Activated CD8-positive, alpha-beta memory T cell treated with anti-CD3 and anti-CD28 coated beads for 1 hour (primary cell): ENCODE measurements at regions not wholly inside any gene's neighbourhood (a gene's known extent, or its start where the extent isn't known, plus 50 kb on each side); places are given as distances from the start of the nearest gene placed in this dataset.
"Not testable (repeated sequence)": the region's sequence is repeated elsewhere in the genome, so short reads cannot be mapped to it uniquely, and the experiment has no call there.

Experiments
- DNase-seq, 2 donors: peaks; one replicate each; pipeline ENCODE4 v3.0.0-alpha.2; 2020; ENCODE audit warnings: low read depth in 1 of 2; ENCODE audit errors: extremely low read depth in 1 of 2

DNA sequence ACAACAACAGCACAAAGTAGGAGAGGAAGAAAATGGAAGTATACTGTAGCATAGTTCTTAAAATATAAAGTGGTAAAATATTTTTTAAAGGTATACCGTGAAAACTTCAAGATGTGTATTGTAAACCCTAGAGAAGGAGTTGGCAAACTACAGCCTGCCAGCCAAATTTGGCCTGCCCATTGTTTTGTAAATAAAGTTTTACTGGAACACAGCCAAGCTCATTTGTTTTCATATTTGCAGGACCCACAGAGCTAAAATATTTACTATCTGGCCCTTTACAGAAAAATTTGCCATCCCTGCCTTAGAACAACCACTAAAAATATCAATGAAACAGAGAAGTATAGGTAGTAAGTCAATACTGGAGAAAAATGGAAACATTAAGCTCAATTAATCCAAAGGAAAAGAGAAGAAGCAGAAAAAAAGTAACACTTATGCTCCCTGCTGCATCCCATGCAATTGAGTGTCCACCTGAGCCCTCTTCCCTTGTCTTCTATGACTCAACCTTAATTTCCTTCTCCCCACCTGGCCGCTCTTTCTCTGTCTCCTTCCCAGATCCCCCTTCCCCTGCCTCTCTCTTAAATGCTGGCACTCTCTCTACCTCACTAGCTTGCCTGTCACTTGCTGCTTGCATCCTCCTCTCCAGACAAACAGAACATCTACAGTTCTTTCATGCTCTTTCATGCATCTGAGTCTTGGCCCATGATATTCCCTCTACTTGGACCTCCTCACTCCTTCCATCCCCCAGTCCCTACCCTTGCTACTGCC lies 50.6 kb upstream of the FER start:
- no peak for DNase-seq

DNA sequence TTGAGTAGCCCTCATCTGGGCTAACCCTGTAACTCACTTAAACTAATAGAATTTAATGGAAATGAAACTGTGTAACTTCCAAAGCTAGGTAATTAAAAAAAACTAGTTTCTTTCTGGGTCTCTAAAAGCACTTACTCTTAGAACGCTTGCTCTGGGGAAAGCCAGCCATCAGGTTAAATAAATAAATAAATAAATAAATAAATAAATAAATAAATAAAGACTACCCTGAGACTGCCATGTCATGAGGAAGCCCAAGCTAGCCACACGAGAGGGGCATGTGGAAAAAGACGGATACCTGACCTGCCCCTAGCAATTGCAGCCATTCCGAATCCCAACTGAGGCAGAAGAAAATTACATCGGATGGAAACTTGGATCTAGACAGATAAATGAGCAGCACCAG lies 51.3 kb upstream of the FER start:
- no peak for DNase-seq

DNA sequence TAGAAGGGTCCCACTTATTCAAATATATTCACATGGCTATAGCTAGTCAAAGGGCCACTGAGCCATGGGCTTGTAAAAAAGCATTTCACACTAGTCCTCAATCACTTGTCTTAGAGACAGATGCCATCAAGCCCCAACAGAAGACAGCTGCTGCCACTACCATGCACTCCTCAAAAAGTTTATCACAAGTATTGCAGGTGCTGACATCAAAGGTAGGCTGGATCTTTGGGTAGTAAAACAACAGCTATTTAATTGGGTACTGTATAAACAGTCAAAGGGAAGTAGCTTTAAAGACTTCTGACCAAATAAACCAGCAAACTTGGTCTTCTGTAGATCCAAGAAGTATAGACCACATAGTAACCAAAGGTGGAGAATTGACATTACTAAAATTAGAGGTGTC lies 59.2 kb upstream of the FER start:
- no peak for DNase-seq

GRCh38 chr5:108687595-108688200 lies 60.0 kb upstream of the FER start:
- no peak for DNase-seq

GRCh38 chr5:108686676-108687075 lies 61.0 kb upstream of the FER start:
- DNase-seq = no peak

- DNase-seq = not testable (repeated sequence)
Measured at GRCh38 chr5:108685448-108686216, 62.1 kb upstream of the FER start.

GRCh38 chr5:108681079-108681921 lies 66.4 kb upstream of the FER start:
- no peak for DNase-seq

GRCh38 chr5:108678091-108678490 lies 69.6 kb upstream of the FER start:
- no peak for DNase-seq

DNA sequence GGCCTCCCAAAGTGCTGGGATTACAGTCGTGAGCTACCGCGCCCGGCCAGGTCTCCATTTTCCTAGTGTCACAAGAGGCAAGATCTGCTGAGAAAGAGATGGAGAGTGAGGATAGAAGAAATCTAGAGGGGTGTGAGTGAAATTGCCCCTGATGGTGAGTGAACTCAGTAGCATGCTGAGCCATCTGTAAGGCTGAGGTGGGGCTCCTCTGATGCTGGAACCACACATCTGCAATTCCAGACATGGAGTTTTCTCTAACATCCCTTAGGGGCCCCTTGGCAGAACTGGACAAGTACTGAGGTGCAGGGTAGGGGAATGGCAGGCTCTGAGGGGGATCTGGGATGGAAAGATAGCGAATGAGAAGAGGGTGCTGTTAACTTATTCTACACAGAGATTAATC lies 72.0 kb upstream of the FER start:
- DNase-seq = no peak

DNA sequence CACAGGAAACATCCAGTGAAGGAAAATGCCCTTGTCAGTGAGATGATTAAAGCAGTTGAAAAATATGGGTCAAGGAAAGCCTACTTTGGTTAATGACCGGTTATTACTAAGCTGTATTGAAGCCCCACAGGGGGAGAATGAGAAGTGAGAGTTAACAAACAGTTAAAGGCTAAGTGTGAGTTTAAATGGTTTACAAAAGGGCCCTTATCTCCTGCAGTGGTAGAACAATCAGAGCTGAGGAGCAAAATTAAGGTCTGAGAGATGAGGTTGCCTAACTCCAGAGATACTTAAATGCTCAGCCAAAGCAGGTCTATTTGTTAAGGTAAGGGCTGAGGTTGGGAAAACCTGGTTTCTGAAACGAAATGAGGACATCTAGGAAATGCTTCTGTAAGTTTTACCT lies 75.1 kb upstream of the FER start:
- no peak for DNase-seq

DNA sequence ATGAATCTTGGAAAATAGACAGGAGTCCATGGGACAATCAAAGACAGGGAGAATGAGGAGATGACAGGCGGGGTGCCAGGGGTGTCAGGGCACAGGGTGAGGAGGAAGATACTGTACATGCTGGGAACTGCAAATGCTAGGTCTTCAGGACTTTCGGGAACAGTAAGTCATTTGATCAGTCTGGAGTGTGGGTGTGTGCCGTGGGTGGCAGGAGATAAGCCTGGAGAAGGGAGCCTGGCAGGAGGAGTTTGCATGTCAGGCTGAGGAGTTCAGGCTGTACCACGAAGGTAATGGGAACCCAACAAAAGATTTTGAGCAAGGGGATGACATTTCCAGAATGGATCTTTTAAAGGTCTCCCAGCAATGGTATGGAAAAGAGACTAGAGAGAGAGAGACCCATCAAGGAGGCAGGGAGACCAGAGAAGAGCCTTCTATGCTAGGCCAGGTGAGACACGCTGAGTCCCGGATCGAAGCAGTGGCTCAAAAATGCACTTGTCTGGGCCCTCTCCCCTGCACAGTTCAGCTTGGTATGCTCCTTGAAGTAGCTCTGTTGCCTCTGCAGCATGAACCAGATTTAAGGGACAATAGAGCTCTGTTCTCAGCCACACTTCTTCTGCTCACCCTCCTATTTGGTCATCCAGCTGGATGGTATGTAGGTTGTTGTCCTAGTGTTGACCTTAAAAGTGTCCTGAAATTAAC lies 77.0 kb upstream of the FER start:
- no peak for DNase-seq

DNA sequence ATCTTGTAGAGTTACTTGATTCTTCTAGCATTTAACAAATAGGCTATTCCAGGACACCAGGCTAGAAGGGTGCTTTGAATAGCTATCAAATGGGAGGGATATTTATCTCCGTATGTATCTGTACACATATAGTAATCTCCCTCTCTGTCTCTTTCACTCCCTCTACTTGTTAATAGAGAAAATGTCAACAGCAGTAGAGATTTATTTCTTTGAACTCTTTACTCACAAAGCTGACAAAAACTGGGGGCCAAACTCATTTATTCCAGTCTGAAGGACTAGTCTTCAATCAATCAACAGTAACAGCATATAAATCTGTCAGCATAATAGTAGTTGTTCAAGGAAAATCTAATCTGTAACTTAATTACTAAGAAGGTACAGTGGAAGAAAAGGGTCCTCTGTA lies 78.2 kb upstream of the FER start:
- no peak for DNase-seq

GRCh38 chr5:108661590-108662219 lies 86.0 kb upstream of the FER start:
- no peak for DNase-seq

DNA sequence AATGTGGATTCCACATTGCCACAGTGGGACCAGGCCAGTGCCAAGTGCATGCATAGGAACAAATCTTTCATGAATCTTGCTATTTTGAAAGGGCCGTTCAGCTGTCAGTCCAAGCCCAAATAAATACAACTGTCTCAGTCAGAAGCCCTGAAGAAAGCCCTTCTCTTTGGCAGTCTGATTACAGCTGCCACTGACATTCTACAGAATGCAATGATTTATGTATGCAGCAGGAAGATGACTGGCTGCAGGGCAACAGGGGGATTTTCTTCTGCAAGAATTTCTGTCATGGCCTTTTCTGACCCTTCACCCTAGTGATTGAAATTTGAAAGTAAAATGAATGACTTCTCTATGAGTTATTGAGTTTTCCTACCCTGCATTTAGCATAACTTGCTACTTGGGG lies 86.7 kb upstream of the FER start:
- DNase-seq = no peak

DNA sequence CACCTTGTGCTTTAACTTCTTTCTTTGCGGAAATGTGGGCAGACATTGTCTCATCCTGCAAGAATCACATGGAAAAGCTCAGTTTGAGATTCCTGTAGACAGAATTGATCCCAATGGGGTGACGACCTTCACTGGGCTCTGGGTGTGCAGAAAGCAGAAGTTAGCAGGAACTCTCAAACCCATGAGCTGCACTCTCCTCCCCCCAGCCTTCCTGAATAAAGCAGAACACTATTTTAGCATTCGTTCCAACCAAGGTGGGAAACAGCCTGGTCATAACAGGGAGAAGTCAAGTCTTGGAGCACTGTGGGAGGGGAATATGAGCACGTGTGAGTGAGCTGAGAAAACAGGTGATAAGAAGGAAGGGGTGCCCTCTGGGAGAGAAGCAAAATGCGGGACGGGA lies 87.4 kb upstream of the FER start:
- no peak for DNase-seq

- no peak for DNase-seq
Measured at GRCh38 chr5:108659531-108659930, 88.2 kb upstream of the FER start.

GRCh38 chr5:108655750-108656450 lies 91.8 kb upstream of the FER start:
- DNase-seq = no peak

DNA sequence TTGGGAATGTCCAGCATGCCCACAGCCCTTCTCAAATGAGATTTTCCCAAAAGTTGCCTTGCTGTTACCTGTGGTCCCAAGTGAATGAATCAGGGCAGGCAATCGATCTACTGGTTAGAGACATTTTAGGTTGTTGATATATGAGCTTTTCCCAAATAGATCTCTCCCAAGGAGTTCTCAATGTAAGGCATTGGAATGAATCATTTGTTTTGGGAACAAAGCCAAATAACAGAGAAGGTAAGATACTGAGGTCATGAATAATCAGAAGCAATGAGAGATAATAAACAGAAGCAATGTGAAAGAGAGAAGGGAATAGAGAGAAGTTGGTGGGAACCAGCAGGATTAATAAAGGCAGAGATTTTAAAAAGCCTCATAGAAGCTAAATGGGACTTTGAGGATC lies 93.6 kb upstream of the FER start:
- no peak for DNase-seq

DNA sequence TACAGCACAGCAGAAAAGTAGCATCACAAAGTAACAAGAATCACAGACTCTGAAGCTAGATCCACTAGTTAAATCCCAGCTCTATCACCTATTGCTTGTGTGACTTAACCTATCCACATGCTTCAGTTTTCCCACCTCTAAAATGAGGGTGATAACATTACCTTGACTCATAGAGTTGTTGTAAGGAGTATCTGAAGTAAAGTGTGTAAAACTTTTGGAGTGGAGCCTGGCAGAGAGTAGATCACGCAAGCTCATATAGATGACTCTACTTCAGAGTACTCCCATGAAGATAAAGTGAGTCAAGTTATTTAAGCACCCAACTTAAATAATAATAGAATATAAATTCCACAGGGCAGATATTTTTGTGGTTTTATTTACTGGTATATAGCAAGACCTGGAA lies 94.5 kb upstream of the FER start:
- DNase-seq = no peak

- no peak for DNase-seq
Measured at GRCh38 chr5:108650997-108651396, 96.7 kb upstream of the FER start.
